ENCODE measurements at regions not wholly inside any gene's neighbourhood (a gene's known extent, or its start where the extent isn't known, plus 50 kb on each side); places are given as distances from the start of the nearest gene placed in this dataset.

GRCh38 chr3:14289590-14290461, 111.2 kb downstream of the LSM3 start:
- TF ChIP-seq, protein P1, sequence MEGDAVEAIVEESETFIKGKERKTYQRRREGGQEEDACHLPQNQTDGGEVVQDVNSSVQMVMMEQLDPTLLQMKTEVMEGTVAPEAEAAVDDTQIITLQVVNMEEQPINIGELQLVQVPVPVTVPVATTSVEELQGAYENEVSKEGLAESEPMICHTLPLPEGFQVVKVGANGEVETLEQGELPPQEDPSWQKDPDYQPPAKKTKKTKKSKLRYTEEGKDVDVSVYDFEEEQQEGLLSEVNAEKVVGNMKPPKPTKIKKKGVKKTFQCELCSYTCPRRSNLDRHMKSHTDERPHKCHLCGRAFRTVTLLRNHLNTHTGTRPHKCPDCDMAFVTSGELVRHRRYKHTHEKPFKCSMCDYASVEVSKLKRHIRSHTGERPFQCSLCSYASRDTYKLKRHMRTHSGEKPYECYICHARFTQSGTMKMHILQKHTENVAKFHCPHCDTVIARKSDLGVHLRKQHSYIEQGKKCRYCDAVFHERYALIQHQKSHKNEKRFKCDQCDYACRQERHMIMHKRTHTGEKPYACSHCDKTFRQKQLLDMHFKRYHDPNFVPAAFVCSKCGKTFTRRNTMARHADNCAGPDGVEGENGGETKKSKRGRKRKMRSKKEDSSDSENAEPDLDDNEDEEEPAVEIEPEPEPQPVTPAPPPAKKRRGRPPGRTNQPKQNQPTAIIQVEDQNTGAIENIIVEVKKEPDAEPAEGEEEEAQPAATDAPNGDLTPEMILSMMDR (IDR thresholded peaks at IDR 0.05; ENCODE audit: borderline replicate concordance, extremely low read depth, low read length, poor library complexity, severe bottlenecking), result no peak
- TF ChIP-seq EZH2 (IDR thresholded peaks at IDR 0.05; ENCODE audit: borderline replicate concordance, low read depth, low read length, severe bottlenecking), result no peak

Data from DND-41 (cell line).